Activated CD4-positive, alpha-beta T cell treated with anti-CD3 and anti-CD28 coated beads, Interleukin-2, amount 10 ng/mL, durations not matched to agents 24 days and 14 days (primary cell): ENCODE measurements at regions not wholly inside any gene's neighbourhood (a gene's known extent, or its start where the extent isn't known, plus 50 kb on each side); places are given as distances from the start of the nearest gene placed in this dataset.

Source experiments
- DNase-seq: peaks from one replicate; pipeline ENCODE4 v3.0.0; 2022
- H3K27ac Mint-ChIP-seq: one replicate; pipeline ENCODE4 v1.8.0; 2022; ENCODE audit warnings: mild to moderate bottlenecking, mixed read lengths
- H3K27me3 Mint-ChIP-seq: one replicate; pipeline ENCODE4 v1.8.0; 2022; ENCODE audit warnings: mixed read lengths
- H3K36me3 Mint-ChIP-seq: one replicate; pipeline ENCODE4 v1.8.0; 2022; ENCODE audit warnings: low read depth, mild to moderate bottlenecking, mixed read lengths
- H3K4me1 Mint-ChIP-seq: one replicate; pipeline ENCODE4 v1.8.0; 2021; ENCODE audit warnings: mixed read lengths
- H3K4me3 Mint-ChIP-seq: one replicate; pipeline ENCODE4 v1.8.0; 2022; ENCODE audit warnings: mild to moderate bottlenecking, moderate library complexity, mixed read lengths
- H3K9me3 Mint-ChIP-seq: one replicate; pipeline ENCODE4 v1.8.0; 2021; ENCODE audit warnings: mixed read lengths
- intact Hi-C: fragments of 100-400 bp; cut with micrococcal nuclease; formaldehyde crosslinking; loops from one replicate; pipeline ENCODE4 v1.15.1; 2023

GRCh38 chr11:10938650-10939387, 81.0 kb upstream of the ZBED5 start:
- Mint-ChIP-seq H3K27me3 (peaks cover 16% of the 10 kb centered on the region), H3K9me3 (no peaks in the 10 kb centered on the region), H3K4me1 (peaks cover 12% of the 10 kb centered on the region), H3K4me3 (no peak overlapping the region), H3K27ac (no peak overlapping the region), H3K36me3 (no peaks in the 10 kb centered on the region)
- DNase-seq = peak; percentile 44
- intact Hi-C loops = loop anchor here (10.0 kb wide), 2 partner anchors 216 to 326 kb away; no protein-coding TSS in a partner anchor

DNA sequence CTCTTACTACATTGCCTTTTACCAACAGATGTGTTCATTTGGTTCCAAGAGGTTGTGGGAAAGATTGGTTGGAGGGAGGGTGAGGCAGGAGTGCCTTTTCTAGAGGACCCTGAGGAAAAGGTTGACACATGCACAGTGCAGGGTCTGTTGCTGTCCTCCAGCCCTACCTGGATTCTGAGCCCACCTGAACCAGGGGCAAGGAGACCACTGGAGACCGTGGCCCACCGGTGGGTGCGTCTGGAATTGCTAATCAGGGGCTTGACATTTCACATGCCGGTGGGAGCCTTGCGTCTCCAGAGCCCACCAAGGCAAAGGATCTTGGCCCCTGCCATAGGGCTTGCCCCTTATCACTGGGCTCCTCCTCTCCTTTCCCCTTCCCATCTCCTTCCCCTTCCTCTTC, 80.4 kb upstream of the ZBED5 start:
- H3K27ac Mint-ChIP-seq = no peak overlapping the region

GRCh38 chr11:10937385-10937771, 79.5 kb upstream of the ZBED5 start:
- no peak overlapping the region for H3K27ac Mint-ChIP-seq
- peaks cover 29% of the 10 kb centered on the region for H3K27me3 Mint-ChIP-seq
- H3K36me3 Mint-ChIP-seq = no peaks in the 10 kb centered on the region
- intact Hi-C loops = loop anchor here (10.0 kb wide), 2 partner anchors 217 to 327 kb away; no protein-coding TSS in a partner anchor
- DNase-seq = peak; percentile 55
- peaks cover 12% of the 10 kb centered on the region for H3K4me1 Mint-ChIP-seq
- no peak overlapping the region for H3K4me3 Mint-ChIP-seq
- H3K9me3 Mint-ChIP-seq = no peaks in the 10 kb centered on the region

More for the DNA sequence above, 80.4 kb upstream of the ZBED5 start:
- Mint-ChIP-seq H3K4me1 (peaks cover 16% of the 10 kb centered on the region), H3K9me3 (no peaks in the 10 kb centered on the region), H3K27me3 (peaks cover 22% of the 10 kb centered on the region), H3K4me3 (no peak overlapping the region), H3K36me3 (no peaks in the 10 kb centered on the region)
- intact Hi-C loops = loop anchor here (10.0 kb wide), 2 partner anchors 217 to 327 kb away; no protein-coding TSS in a partner anchor
- peak; percentile 47 for DNase-seq

DNA sequence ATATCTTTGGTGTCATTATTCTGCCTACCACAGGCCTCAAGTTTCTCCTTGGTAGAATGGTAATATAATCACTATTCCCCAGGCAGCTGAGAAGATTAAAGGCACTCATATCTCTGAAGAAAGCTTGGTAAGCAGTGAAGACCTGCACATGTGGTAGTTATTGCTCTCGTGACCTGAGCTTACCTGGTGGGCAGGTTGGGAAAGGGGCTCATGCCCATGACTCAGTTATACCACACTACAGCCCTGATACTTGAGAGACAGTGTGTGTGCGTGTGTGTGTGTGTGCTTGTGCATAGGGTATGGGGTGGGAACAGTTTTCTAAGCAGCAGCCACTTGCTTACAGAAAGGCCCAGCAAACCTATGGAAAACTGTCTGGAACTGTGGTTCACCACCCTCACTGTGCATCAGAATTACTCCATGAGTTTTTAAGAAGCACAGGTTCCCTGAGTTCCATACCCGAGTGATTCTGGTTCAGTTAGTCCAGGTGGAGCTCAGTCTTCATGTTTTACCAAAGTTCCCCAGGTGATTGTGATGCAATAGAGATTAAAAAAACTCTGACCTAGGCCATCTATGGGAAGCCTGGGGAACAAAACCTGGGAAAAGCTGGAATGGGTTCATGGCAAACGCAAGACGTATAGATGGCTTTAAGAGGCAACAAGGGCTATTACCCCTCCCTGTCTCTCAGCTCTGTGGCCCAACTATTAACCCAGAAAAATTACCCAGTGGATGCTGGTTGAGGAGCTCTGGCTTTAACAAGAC, 79.0 kb upstream of the ZBED5 start:
- Mint-ChIP-seq H3K36me3 (no peaks in the 10 kb centered on the region), H3K4me1 (peaks cover 12% of the 10 kb centered on the region), H3K27ac (no peak overlapping the region), H3K9me3 (no peaks in the 10 kb centered on the region), H3K27me3 (peaks cover 31% of the 10 kb centered on the region), H3K4me3 (no peak overlapping the region)
- DNase-seq = peak; percentile 47
- intact Hi-C loops = loop anchor here (10.0 kb wide), 2 partner anchors 218 to 328 kb away; no protein-coding TSS in a partner anchor

GRCh38 chr11:10935015-10935559, 77.2 kb upstream of the ZBED5 start:
- Mint-ChIP-seq H3K4me3 (no peak overlapping the region), H3K4me1 (peaks cover 21% of the 10 kb centered on the region), H3K36me3 (no peaks in the 10 kb centered on the region), H3K9me3 (no peaks in the 10 kb centered on the region), H3K27me3 (peaks cover 41% of the 10 kb centered on the region), H3K27ac (no peak overlapping the region)
- no peak for DNase-seq
- intact Hi-C loops = loop anchor here (10.0 kb wide), 2 partner anchors 220 to 330 kb away; no protein-coding TSS in a partner anchor

DNA sequence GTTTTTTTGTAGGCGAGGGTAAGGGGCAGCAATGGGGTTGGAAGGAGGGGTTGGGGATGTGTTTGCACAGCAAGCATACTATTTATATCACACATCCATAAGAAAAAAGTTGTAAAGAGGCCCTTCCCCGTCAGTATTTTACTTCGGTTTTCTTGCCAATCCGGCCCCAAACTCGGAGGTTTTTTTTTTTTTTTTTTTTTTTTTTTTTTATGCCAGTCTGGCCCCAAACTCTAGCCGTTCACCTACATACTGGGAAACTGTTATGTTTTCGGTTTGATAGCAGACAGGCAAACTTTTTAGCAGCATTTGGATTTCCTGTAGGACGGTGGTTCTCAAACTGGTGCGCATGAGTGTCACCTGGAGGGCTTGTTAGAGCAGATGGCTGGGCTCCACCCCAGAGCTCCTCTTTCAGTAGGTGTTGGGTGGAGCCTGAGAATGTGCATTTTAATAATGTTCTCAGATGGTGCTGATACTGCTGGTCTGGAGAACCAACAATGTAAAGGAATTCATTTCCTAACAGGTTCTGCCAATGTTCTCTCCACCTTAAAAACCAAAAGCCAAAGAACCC, 76.5 kb upstream of the ZBED5 start:
- Mint-ChIP-seq H3K27ac (no peak overlapping the region), H3K9me3 (no peaks in the 10 kb centered on the region), H3K4me1 (peaks cover 21% of the 10 kb centered on the region), H3K4me3 (peak overlapping the region; percentile 81), H3K27me3 (peaks cover 48% of the 10 kb centered on the region), H3K36me3 (no peaks in the 10 kb centered on the region)
- no peak for DNase-seq
- intact Hi-C loops = loop anchor here (10.0 kb wide), 2 partner anchors 220 to 330 kb away; no protein-coding TSS in a partner anchor

GRCh38 chr11:10933455-10934292, 75.8 kb upstream of the ZBED5 start:
- intact Hi-C loops = loop anchor here (1.0 to 10.0 kb wide), 5 partner anchors 89 to 853 kb away; no protein-coding TSS in a partner anchor
- peak; percentile 93 for DNase-seq
- Mint-ChIP-seq H3K4me1 (peaks cover 21% of the 10 kb centered on the region), H3K9me3 (no peaks in the 10 kb centered on the region), H3K27me3 (peaks cover 54% of the 10 kb centered on the region), H3K27ac (no peak overlapping the region), H3K36me3 (no peaks in the 10 kb centered on the region), H3K4me3 (peak overlapping the region; percentile 81)

DNA sequence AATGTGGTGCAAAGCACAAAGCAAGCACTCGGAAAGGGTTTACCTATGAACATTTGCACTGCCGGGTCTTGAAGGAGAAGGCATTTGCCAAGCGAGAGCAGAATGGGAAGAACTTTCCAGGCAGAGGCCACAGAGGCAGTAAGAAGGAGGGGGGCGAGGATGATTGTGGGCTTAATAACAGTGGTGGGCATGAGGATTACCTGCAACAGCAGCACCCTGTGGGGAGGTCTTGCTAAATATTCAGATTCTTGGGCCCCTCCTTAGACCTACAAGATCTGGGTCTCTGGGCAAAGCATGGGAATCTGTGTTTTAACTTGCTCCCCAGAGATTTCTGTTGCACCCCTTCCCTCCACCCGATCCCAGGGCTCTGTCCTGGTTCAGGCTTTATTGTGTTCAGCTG, 75.1 kb upstream of the ZBED5 start:
- intact Hi-C loops = loop anchor here (1.0 to 10.0 kb wide), 5 partner anchors 89 to 854 kb away; no protein-coding TSS in a partner anchor
- Mint-ChIP-seq H3K27me3 (peaks cover 60% of the 10 kb centered on the region), H3K27ac (no peak overlapping the region), H3K36me3 (no peaks in the 10 kb centered on the region), H3K4me1 (peaks cover 21% of the 10 kb centered on the region), H3K9me3 (no peaks in the 10 kb centered on the region), H3K4me3 (no peak overlapping the region)
- no peak for DNase-seq

GRCh38 chr11:10931761-10932670, 74.2 kb upstream of the ZBED5 start:
- Mint-ChIP-seq H3K4me3 (peak overlapping the region; percentile 84), H3K27ac (no peak overlapping the region), H3K27me3 (peaks cover 64% of the 10 kb centered on the region), H3K36me3 (no peaks in the 10 kb centered on the region), H3K9me3 (no peaks in the 10 kb centered on the region), H3K4me1 (peaks cover 21% of the 10 kb centered on the region)
- intact Hi-C loops = loop anchor here (1.0 to 10.0 kb wide), 5 partner anchors 74 to 855 kb away; partner anchors contain the start of gene ZBED5
- no peak for DNase-seq

DNA sequence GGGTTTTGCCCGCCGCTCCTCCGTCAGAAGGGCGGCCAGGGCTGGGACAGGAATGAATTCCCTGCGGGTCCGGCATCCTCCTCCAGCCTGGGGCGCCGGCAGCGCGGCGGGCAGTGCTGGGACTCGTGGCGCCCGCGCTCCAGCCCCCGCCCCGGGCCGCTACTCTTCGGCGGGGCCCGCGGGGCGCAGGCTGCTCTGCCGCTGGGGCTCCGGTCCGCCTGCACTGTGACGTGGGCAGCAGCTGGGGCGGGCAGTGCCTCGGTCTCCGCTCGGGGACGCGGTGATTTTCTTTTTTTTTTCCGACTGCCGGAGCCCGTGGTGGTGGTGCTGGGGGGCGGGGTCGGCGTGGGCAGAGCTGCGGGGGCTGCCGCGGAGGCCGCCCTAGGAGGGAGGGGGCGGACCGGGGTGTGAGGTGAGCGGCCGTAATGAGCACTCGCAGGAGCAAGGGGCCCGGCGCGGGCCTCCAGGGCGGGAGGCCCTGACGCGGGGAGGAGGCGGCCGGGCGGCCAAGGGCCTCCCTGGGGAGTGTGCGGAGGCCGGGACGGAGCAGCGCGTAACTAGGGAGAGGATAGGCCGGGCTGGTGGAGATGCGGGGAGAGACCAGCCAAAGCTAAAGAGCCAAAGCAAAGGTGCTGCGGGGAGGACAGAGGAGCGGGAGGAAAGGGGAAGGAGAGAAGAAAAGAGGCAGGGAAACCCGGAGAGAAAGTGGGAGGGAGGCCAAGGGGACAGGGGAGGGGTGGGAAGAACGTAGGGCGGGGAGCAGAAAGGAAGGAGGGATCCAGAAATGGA, 73.3 kb upstream of the ZBED5 start:
- peak; percentile 80 for DNase-seq
- Mint-ChIP-seq H3K27me3 (peaks cover 70% of the 10 kb centered on the region), H3K4me1 (peaks cover 21% of the 10 kb centered on the region), H3K4me3 (peak overlapping the region; percentile 84), H3K36me3 (no peaks in the 10 kb centered on the region), H3K9me3 (no peaks in the 10 kb centered on the region), H3K27ac (no peak overlapping the region)
- intact Hi-C loops = loop anchor here (1.0 to 10.0 kb wide), 3 partner anchors 73 to 334 kb away; partner anchors contain the start of gene ZBED5

GRCh38 chr11:10930224-10930971, 72.5 kb upstream of the ZBED5 start:
- no peaks in the 10 kb centered on the region for H3K9me3 Mint-ChIP-seq
- H3K27ac Mint-ChIP-seq = no peak overlapping the region
- peak; percentile 70 for DNase-seq
- no peaks in the 10 kb centered on the region for H3K36me3 Mint-ChIP-seq
- intact Hi-C loops = loop anchor here (10.0 kb wide), 2 partner anchors 224 to 334 kb away; no protein-coding TSS in a partner anchor
- peak overlapping the region; percentile 84 for H3K4me3 Mint-ChIP-seq
- peaks cover 21% of the 10 kb centered on the region for H3K4me1 Mint-ChIP-seq
- peaks cover 65% of the 10 kb centered on the region for H3K27me3 Mint-ChIP-seq
